HG03575 (cell line): ENCODE measurements at regions not wholly inside any gene's neighbourhood (a gene's known extent, or its start where the extent isn't known, plus 50 kb on each side); places are given as distances from the start of the nearest gene placed in this dataset.
"Not testable (repeated sequence)": the region's sequence is repeated elsewhere in the genome, so short reads cannot be mapped to it uniquely, and the experiment has no call there.

Experiments used
- ATAC-seq: cut with Tn5 transposase; IDR thresholded peaks from one replicate; pipeline ENCODE4 v1.9.1; 2021; ENCODE audit not compliant: unreplicated experiment, insufficient number of reproducible peaks, low FRiP score; ENCODE audit errors: extremely low read depth

GRCh38 chr3:15940641-15941040 lies 142.9 kb upstream of the ANKRD28 start:
- ATAC-seq: no peak

- ATAC-seq: not testable (repeated sequence)
These were observed 143.7 kb upstream of the ANKRD28 start for GRCh38 chr3:15941457-15941856.

GRCh38 chr3:15941958-15942357 lies 144.2 kb upstream of the ANKRD28 start:
- ATAC-seq: no peak

- ATAC-seq: no peak
These were observed 144.7 kb upstream of the ANKRD28 start for GRCh38 chr3:15942462-15942861.

GRCh38 chr3:15942936-15943335 lies 145.2 kb upstream of the ANKRD28 start:
- ATAC-seq: no peak

GRCh38 chr3:15948388-15948787 lies 150.6 kb upstream of the ANKRD28 start:
- no peak for ATAC-seq

GRCh38 chr3:15952543-15953175 lies 154.9 kb upstream of the ANKRD28 start:
- ATAC-seq: no peak

GRCh38 chr3:15953841-15954240 lies 156.1 kb upstream of the ANKRD28 start:
- no peak for ATAC-seq

- no peak for ATAC-seq
These were observed 158.2 kb upstream of the ANKRD28 start for GRCh38 chr3:15955968-15956367.

- ATAC-seq: no peak
These were observed 161.1 kb upstream of the ANKRD28 start for GRCh38 chr3:15958692-15959433.

GRCh38 chr3:15959434-15959811 lies 161.6 kb upstream of the ANKRD28 start:
- no peak for ATAC-seq

GRCh38 chr3:15964605-15965442 lies 167.0 kb upstream of the ANKRD28 start:
- no peak for ATAC-seq

- no peak for ATAC-seq
These were observed 169.8 kb upstream of the ANKRD28 start for GRCh38 chr3:15967577-15967976.

GRCh38 chr3:15969874-15970640 lies 172.3 kb upstream of the ANKRD28 start:
- ATAC-seq: no peak

GRCh38 chr3:15973414-15973813 lies 175.6 kb upstream of the ANKRD28 start:
- ATAC-seq: no peak

GRCh38 chr3:15973940-15974339 lies 176.2 kb upstream of the ANKRD28 start:
- ATAC-seq: no peak

GRCh38 chr3:15974647-15975046 lies 176.9 kb upstream of the ANKRD28 start:
- ATAC-seq: no peak

- no peak for ATAC-seq
These were observed 178.7 kb upstream of the ANKRD28 start for GRCh38 chr3:15976524-15976923.

- no peak for ATAC-seq
These were observed 179.3 kb upstream of the ANKRD28 start for GRCh38 chr3:15977090-15977489.
